ENCODE measurements at regions not wholly inside any gene's neighbourhood (a gene's known extent, or its start where the extent isn't known, plus 50 kb on each side); places are given as distances from the start of the nearest gene placed in this dataset.
"Not testable (repeated sequence)": the region's sequence is repeated elsewhere in the genome, so short reads cannot be mapped to it uniquely, and the experiment has no call there.

GRCh38 chr7:26987338-26987737 lies 108.5 kb downstream of the HOXA1 start:
- Histone ChIP-seq H3K4me3 (ENCODE audit: low read length) (no peak overlapping the region), H3K36me3 (ENCODE audit: insufficient read depth, low read length) (no peaks in the 10 kb centered on the region), H3K9me3 (ENCODE audit: control insufficient read depth in 1 of 2, insufficient read depth in 1 of 2, low read length in 2 of 2) (no peaks in the 10 kb centered on the region), H3K4me1 (ENCODE audit: insufficient read depth, low read length) (no peaks in the 10 kb centered on the region), H3K27ac (ENCODE audit: low read depth in 1 of 2, low read length in 2 of 2) (no peak overlapping the region), H3K27me3 (ENCODE audit: control insufficient read depth in 1 of 2, insufficient read depth in 2 of 2, low read length in 2 of 2) (no peaks in the 10 kb centered on the region)
- ATAC-seq (ENCODE audit: poor library complexity) (no peak), DNase-seq (no peak)
- POLR2A ChIA-PET = no interaction called here
- no peak for TF ChIP-seq CTCF (IDR thresholded peaks at IDR 0.05)
- no peaks in the 10 kb centered on the region for H3K4me1 Mint-ChIP-seq (ENCODE audit: low read depth)
- H3K27me3 Mint-ChIP-seq = peaks cover 5% of the 10 kb centered on the region
- no peaks in the 10 kb centered on the region for H3K9me3 Mint-ChIP-seq
- H3K27ac Mint-ChIP-seq = no peak overlapping the region
- CTCF ChIA-PET = no interaction called here
- intact Hi-C loops (cut with DNase I, micrococcal nuclease) = no loop called here
- no peaks in the 10 kb centered on the region for H3K36me3 Mint-ChIP-seq (ENCODE audit: low read depth)
- no peak overlapping the region for H3K4me3 Mint-ChIP-seq

GRCh38 chr7:26978146-26978545 lies 113.8 kb upstream of the SKAP2 start:
- no peak overlapping the region for H3K27ac Mint-ChIP-seq
- H3K27me3 Mint-ChIP-seq = peaks cover 32% of the 10 kb centered on the region
- Histone ChIP-seq H3K27ac (ENCODE audit: low read depth in 1 of 2, low read length in 2 of 2) (no peak overlapping the region), H3K4me3 (ENCODE audit: low read length) (no peak overlapping the region), H3K4me1 (ENCODE audit: insufficient read depth, low read length) (no peaks in the 10 kb centered on the region), H3K36me3 (ENCODE audit: insufficient read depth, low read length) (no peaks in the 10 kb centered on the region), H3K9me3 (ENCODE audit: control insufficient read depth in 1 of 2, insufficient read depth in 1 of 2, low read length in 2 of 2) (peaks cover 5 to 14% of the 10 kb centered on the region in 2 experiments), H3K27me3 (ENCODE audit: control insufficient read depth in 1 of 2, insufficient read depth in 2 of 2, low read length in 2 of 2) (peaks cover 0 to 3% of the 10 kb centered on the region in 2 experiments)
- TF ChIP-seq CTCF (IDR thresholded peaks at IDR 0.05) = no peak
- H3K4me1 Mint-ChIP-seq (ENCODE audit: low read depth) = no peaks in the 10 kb centered on the region
- no peak overlapping the region for H3K4me3 Mint-ChIP-seq
- intact Hi-C loops (cut with DNase I, micrococcal nuclease) = no loop called here
- no peak for DNase-seq
- POLR2A ChIA-PET = no interaction called here
- H3K36me3 Mint-ChIP-seq (ENCODE audit: low read depth) = no peaks in the 10 kb centered on the region
- CTCF ChIA-PET = no interaction called here
- ATAC-seq (ENCODE audit: poor library complexity) = no peak
- peaks cover 3% of the 10 kb centered on the region for H3K9me3 Mint-ChIP-seq

GRCh38 chr7:26976840-26977239 lies 112.5 kb upstream of the SKAP2 start:
- no peaks in the 10 kb centered on the region for H3K36me3 Mint-ChIP-seq (ENCODE audit: low read depth)
- ATAC-seq (ENCODE audit: poor library complexity) (no peak), DNase-seq (no peak)
- H3K36me3 ChIP-seq (ENCODE audit: insufficient read depth, low read length) = no peaks in the 10 kb centered on the region
- H3K27ac ChIP-seq (ENCODE audit: low read depth in 1 of 2, low read length in 2 of 2) = no peak overlapping the region
- H3K4me1 ChIP-seq (ENCODE audit: insufficient read depth, low read length) = no peaks in the 10 kb centered on the region
- no peak for TF ChIP-seq CTCF (IDR thresholded peaks at IDR 0.05)
- peaks cover 0 to 3% of the 10 kb centered on the region in 2 experiments for H3K27me3 ChIP-seq (ENCODE audit: control insufficient read depth in 1 of 2, insufficient read depth in 2 of 2, low read length in 2 of 2)
- no peaks in the 10 kb centered on the region for H3K4me1 Mint-ChIP-seq (ENCODE audit: low read depth)
- intact Hi-C loops (cut with DNase I, micrococcal nuclease) = no loop called here
- H3K27ac Mint-ChIP-seq = no peak overlapping the region
- no peak overlapping the region for H3K4me3 ChIP-seq (ENCODE audit: low read length)
- no peak overlapping the region for H3K4me3 Mint-ChIP-seq
- H3K9me3 ChIP-seq (ENCODE audit: control insufficient read depth in 1 of 2, insufficient read depth in 1 of 2, low read length in 2 of 2) = peaks cover 14 to 18% of the 10 kb centered on the region in 2 experiments
- ChIA-PET POLR2A (no interaction called here), CTCF (no interaction called here)
- peaks cover 13% of the 10 kb centered on the region for H3K9me3 Mint-ChIP-seq
- peaks cover 23% of the 10 kb centered on the region for H3K27me3 Mint-ChIP-seq

GRCh38 chr7:26971924-26972323 lies 107.5 kb upstream of the SKAP2 start:
- DNase-seq; intact Hi-C loops (cut with DNase I, micrococcal nuclease); H3K27ac Mint-ChIP-seq; H3K36me3 ChIP-seq (ENCODE audit: insufficient read depth, low read length); H3K4me1 Mint-ChIP-seq (ENCODE audit: low read depth); H3K4me1 ChIP-seq (ENCODE audit: insufficient read depth, low read length); H3K4me3 Mint-ChIP-seq; POLR2A ChIA-PET; H3K4me3 ChIP-seq (ENCODE audit: low read length); H3K27me3 ChIP-seq (ENCODE audit: control insufficient read depth in 1 of 2, insufficient read depth in 2 of 2, low read length in 2 of 2); CTCF ChIA-PET; ATAC-seq (ENCODE audit: poor library complexity); H3K27ac ChIP-seq (ENCODE audit: low read depth in 1 of 2, low read length in 2 of 2); H3K36me3 Mint-ChIP-seq (ENCODE audit: low read depth): not testable (repeated sequence)
- Mint-ChIP-seq H3K9me3 (peaks cover 18% of the 10 kb centered on the region), H3K27me3 (peaks cover 18% of the 10 kb centered on the region)
- peaks cover 14 to 21% of the 10 kb centered on the region in 2 experiments for H3K9me3 ChIP-seq (ENCODE audit: control insufficient read depth in 1 of 2, insufficient read depth in 1 of 2, low read length in 2 of 2)

All from CD4-positive, alpha-beta T cell (primary cell).